Right ventricle myocardium superior (tissue), 1 donor: ENCODE measurements at regions not wholly inside any gene's neighbourhood (a gene's known extent, or its start where the extent isn't known, plus 50 kb on each side); places are given as distances from the start of the nearest gene placed in this dataset.

Experiments
- ATAC-seq: fragments of 200-7000 bp; cut with Tn5 transposase; one replicate; pipeline ENCODE4 v1.9.1; 2020; ENCODE audit warnings: mild to moderate bottlenecking; ENCODE audit not compliant: poor library complexity
- DNase-seq: peaks from one replicate; pipeline ENCODE4 v3.0.0-alpha.2; 2020
- intact Hi-C: fragments of 100-400 bp; cut with DNase I; formaldehyde crosslinking; loops from one replicate; pipeline ENCODE4 v1.11.2; 2022
- donor health status: DM: no; HTN: yes; CAD: no; lungs with severe emphysema.

GRCh38 chr2:236752096-236752495 lies 182.5 kb downstream of the ACKR3 start:
- ATAC-seq = no peak

GRCh38 chr2:236753606-236754270 lies 184.1 kb downstream of the ACKR3 start:
- intact Hi-C loops = no loop called here
- ATAC-seq = no peak

More at GRCh38 chr2:236752096-236752495, 182.5 kb downstream of the ACKR3 start:
- intact Hi-C loops = no loop called here
- no peak for DNase-seq

DNA sequence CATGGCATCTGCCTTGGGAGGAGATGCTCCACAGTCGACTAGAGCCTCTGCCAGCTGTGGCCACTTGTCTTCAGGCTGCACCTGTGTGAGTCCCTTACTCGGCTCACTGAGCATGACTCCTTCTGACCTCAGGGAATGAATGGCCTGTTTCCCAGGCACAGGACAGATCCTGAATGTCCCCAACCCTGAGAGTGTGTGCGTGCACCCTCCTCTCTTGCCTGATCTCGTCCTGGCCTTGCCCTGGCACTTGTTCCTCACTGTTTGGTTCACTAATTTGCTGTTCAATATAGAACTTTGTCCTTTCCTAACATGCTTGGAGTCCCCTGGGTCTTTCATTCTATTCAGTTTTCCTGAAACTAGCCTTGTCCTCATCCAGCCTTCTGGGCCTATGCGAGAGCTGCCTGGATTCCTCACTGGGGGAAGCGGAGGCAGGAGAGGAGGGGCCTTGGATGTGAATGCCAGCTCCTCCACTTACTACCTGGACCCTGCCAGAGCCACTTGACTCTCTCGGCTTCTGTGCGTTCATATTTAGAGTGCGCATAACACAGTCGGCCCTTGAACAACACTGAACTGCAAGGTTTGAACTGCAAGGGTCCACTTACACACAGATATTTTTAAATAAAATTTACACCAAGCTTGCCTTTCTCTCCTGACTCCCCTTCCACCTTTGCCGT lies 184.8 kb downstream of the ACKR3 start:
- ATAC-seq = no peak
- no peak for DNase-seq
- intact Hi-C loops = no loop called here

More at GRCh38 chr2:236753606-236754270, 184.1 kb downstream of the ACKR3 start:
- no peak for DNase-seq

GRCh38 chr2:236755278-236755840 lies 185.7 kb downstream of the ACKR3 start:
- ATAC-seq (no peak), DNase-seq (no peak)
- intact Hi-C loops = no loop called here

DNA sequence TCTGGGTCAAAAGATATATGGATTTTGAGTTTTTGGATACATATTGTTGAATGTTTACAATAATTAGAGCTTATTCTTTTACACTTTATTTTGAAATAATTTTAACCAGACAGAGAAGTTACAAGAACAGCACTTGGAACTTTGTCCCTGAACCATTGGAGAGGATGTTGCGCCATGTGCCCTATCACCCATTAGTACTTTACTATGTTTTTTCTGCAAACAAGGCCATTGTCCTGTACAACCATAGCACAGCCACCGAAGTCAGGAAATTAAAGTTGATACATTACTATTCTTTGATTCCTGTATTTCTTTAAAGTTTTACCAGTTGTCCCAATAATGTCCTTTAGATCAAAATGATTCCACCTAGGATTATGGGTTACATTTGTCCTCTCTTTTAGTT lies 188.8 kb downstream of the ACKR3 start:
- ATAC-seq (no peak), DNase-seq (no peak)
- intact Hi-C loops = no loop called here

DNA sequence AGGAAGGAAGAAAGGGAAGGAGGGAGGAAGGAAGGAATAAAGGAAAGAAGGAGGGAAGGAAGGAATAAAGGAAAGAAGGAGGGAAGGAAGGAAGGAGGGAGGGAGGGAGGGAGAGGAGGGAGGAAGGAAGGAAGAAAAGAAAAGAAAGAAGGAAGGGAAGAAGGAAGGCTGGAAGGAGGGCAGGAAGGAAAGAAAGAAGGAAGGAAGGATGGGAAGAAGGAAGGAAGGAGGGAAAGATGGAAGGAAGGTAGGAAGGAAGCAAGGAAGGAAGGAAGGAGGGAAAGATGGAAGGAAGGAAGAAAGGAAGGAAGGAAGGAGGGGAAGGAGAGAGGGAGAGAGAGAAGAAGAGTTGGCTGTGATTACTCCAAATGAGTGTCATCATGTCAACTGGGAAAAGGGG lies 190.6 kb downstream of the ACKR3 start:
- intact Hi-C loops = no loop called here
- no peak for ATAC-seq
- no peak for DNase-seq

- no peak for DNase-seq
- no peak for ATAC-seq
- intact Hi-C loops = no loop called here
Measured at GRCh38 chr2:236761358-236761757, 191.7 kb downstream of the ACKR3 start.

DNA sequence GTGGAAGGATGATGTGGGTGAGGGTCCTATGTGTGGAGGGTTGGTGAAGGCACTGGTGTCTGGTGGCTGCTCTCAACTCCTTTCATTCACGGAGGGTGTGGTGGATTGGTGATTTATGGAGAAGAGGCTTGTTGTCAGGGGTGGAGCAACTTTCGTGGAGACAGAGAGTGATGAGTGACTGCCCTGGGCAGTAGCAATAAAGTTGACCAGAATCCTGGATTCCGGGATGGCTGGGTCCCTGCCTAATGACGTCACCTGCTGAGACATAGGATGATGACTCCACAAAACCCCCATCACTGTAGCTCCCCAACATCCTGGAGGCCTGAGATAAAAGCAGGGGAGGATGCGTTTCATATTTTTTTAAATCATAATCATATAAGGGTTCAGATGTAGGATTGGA lies 193.0 kb downstream of the ACKR3 start:
- intact Hi-C loops = no loop called here
- ATAC-seq (no peak), DNase-seq (no peak)

- ATAC-seq = no peak
- intact Hi-C loops = no loop called here
- no peak for DNase-seq
Measured at GRCh38 chr2:236763857-236764256, 194.2 kb downstream of the ACKR3 start.

DNA sequence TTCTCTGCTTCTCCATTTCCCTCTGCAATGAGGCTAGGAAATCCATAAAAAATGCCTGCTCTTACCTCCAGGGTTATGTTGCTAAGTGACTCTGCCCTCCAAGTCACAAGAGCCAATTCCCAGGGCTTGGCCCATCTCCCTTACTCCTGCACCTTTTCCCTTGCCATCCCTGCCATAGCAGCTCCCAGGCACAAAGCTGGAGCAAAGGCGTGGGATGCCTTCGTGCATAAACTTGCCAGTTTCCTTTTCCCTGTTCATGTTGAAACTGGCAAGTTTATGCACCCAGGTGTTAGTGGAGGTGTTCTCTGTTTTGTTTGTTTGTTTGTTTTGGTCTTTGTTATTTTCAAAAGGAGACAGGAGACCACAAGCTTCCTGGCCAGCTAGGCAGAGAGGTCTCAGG lies 195.1 kb downstream of the ACKR3 start:
- no peak for ATAC-seq
- intact Hi-C loops = no loop called here
- no peak for DNase-seq

DNA sequence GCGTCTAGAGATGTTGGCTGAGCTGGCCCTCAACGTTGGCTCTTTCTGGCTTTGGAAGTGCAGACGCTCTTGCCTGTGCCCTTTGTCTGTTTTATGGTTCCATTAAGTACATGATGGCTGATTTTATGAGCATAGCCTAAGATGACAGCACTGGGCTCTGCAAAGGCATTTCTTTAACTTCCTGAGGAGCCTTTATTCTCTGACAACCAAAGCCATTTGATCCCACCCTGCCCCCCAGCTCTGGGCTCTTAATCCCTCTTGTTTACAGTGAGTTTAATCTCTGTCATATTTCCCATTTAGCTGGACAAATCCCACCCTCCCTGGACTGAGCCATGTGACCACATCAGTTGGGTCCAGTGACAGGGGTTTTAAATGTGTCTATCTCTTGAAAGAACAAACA lies 195.9 kb downstream of the ACKR3 start:
- DNase-seq (no peak), ATAC-seq (no peak)
- intact Hi-C loops = no loop called here

GRCh38 chr2:236766850-236767249 lies 197.2 kb downstream of the ACKR3 start:
- intact Hi-C loops = no loop called here
- ATAC-seq (no peak), DNase-seq (no peak)

DNA sequence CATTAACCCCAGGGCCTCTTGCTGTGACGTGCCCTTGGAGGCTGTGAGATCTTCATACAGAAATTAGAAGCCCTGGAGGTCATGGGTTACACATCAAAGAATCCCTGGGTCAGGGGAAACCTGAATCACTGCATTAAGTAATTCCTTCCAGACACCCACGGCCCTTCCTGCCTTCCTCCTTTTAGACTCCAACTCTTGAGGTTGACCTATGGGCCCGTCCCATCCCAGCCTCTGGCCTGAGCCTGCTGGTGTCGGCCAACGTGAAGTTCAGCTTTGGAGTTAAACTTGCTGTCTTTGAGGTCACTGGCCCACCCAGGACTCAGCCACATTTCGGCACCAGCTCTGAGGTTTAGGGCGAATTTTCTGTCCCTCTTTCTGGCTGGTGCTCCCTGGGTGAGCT lies 198.3 kb downstream of the ACKR3 start:
- intact Hi-C loops = no loop called here
- ATAC-seq (no peak), DNase-seq (no peak)

DNA sequence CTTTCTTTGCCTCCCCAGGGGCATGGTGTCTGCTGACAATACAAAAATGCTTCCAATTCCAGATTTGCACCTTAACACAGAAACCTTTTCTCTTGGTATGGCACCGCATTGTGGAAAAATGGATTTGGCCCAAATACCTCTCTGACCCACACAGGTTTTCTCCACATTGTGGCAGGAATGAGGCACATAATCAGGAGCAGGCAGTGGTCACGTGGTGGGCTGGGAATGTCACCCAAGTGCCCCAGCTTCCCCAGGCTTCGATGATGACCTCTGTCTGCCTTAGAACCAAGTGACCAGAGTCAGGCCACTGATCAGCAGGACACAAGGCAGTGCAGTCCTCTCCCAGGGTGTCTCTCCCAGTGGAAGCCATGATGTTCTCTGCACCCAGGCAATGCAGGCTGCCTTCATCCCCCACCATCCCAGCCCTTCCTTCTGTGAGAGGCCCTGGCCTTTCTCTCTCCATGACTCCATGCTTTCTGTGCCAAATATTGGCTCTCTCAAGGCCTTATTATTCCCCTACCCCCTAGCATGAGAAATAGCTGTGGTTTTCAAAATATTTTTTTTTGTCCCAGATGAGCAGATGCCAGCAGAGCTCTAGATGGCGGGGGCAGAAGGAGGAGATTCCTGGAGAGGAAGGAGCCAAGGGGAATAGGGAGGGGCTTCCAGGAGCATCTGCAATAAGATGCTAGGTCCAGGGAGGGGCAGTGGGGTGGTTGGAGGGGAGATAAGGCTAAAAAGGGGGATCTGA lies 198.9 kb downstream of the ACKR3 start:
- ATAC-seq (no peak), DNase-seq (no peak)
- intact Hi-C loops = no loop called here

DNA sequence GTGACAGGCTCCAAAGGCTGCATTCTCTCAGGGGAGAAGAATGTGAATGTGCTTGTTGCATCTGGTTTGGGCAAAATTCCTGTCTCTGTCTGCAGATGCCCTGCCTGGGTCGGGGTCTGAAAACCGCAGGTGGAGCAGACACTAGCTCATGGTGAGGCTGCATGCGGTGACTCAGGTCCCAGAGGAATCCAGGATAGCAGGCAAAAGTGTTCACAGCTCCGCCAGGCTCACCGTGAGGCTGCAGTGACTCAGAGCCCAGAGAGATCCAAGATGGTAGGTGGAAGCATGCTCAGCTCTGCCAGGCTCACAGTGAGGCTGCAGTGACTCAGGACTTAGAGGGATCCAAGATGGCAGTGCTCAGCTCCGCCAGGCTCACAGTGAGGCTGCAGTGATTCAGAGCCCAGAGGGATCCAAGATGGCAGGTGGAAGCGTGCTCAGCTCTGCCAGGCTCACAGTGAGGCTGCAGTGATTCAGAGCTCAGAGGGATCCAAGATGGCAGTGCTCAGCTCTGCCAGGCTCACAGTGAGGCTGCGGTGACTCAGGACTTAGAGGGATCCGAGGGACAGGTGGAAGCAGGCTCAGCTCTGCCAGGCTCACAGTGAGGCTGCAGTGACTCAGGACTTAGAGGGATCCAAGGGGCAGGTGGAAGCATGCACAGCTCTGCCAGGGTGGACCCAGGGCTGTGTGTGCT lies 200.5 kb downstream of the ACKR3 start:
- intact Hi-C loops = no loop called here
- DNase-seq (no peak), ATAC-seq (no peak)

DNA sequence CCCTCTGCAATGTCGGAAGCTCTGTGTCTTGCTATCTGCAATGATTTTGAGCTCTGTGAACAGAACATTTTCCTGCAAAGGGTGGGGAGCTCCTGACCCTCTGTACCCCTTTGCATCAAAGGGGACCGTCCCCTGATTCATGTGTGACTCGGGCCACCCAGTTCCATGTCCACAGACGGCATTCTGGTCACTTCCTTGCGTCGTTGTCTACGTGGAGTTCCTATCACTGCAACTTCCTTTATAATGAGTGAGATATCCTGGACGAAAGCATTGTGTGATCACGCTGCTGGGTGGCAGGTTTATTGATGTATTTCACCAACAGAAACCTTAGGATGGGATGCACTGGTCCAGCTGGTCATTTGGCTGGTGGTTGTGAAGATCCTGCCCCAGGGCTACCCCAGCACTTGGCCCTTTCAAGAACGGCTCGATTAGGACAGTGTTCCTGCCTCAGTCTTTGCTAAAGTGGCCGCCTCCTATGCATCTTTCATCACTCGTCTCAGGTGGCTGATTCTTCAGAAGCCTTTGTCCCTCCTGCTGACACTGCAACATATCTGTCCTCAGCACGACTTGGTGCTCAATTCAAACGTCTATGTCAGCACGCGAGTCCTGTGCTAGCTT lies 202.7 kb downstream of the ACKR3 start:
- intact Hi-C loops = no loop called here
- ATAC-seq = no peak
- DNase-seq = no peak

- no peak for ATAC-seq
- intact Hi-C loops = no loop called here
Measured at GRCh38 chr2:236773206-236773605, 203.6 kb downstream of the ACKR3 start.

GRCh38 chr2:236774171-236774570 lies 204.5 kb downstream of the ACKR3 start:
- intact Hi-C loops = no loop called here
- DNase-seq (no peak), ATAC-seq (no peak)

More at GRCh38 chr2:236773206-236773605, 203.6 kb downstream of the ACKR3 start:
- DNase-seq = no peak

DNA sequence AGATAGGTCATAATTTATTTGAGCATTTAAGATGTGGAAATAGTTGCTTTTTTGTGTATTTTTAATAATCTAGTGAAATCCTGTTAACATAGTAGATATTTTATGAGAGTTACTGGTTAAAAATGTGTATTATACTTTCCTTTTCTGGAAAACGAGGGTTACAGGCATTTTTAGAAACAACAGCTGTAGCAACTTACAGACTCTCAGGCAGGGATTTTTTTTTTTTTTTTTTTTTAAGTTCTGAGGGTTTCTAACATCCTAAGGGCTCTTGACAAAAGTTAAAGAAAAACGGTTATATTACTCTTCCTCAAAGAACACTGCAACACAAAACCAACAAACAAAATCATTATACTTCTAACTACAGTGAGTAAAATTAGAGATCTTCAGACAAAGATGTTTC lies 205.9 kb downstream of the ACKR3 start:
- ATAC-seq = no peak
- intact Hi-C loops = no loop called here

More for the DNA sequence above, 205.9 kb downstream of the ACKR3 start:
- no peak for DNase-seq
